ENCODE measurements at regions not wholly inside any gene's neighbourhood (a gene's known extent, or its start where the extent isn't known, plus 50 kb on each side); places are given as distances from the start of the nearest gene placed in this dataset.
"Not testable (repeated sequence)": the region's sequence is repeated elsewhere in the genome, so short reads cannot be mapped to it uniquely, and the experiment has no call there.

- Histone ChIP-seq H3K36me3 (no peaks in the 10 kb centered on the region), H3K9me3 (replicated peaks) (peaks cover 26% of the 10 kb centered on the region), H3K27me3 (ENCODE audit: low read depth) (no peaks in the 10 kb centered on the region), H3K4me3 (no peak overlapping the region), H3K4me1 (peaks cover 11% of the 10 kb centered on the region), H3K27ac (replicated peaks) (no peak overlapping the region)
- no peak for TF ChIP-seq CTCF (IDR thresholded peaks at IDR 0.05; ENCODE audit: borderline replicate concordance)
- DNase-seq = no peak
- intact Hi-C loops (cut with micrococcal nuclease) = no loop called here
Measured at GRCh38 chr6:167557675-167558074, 232.8 kb downstream of the TTLL2 start.

GRCh38 chr6:167558246-167559177, 233.6 kb downstream of the TTLL2 start:
- peaks cover 11% of the 10 kb centered on the region for H3K4me1 ChIP-seq
- H3K36me3 ChIP-seq = no peaks in the 10 kb centered on the region
- no peak overlapping the region for H3K27ac ChIP-seq (replicated peaks)
- H3K27me3 ChIP-seq (ENCODE audit: low read depth) = no peaks in the 10 kb centered on the region
- no peak overlapping the region for H3K4me3 ChIP-seq
- DNase-seq = no peak
- no peak for TF ChIP-seq CTCF (IDR thresholded peaks at IDR 0.05; ENCODE audit: borderline replicate concordance)
- intact Hi-C loops (cut with micrococcal nuclease) = no loop called here
- H3K9me3 ChIP-seq (replicated peaks) = peaks cover 26% of the 10 kb centered on the region

- Histone ChIP-seq H3K4me3 (no peak overlapping the region), H3K4me1 (peaks cover 11% of the 10 kb centered on the region), H3K27me3 (ENCODE audit: low read depth) (no peaks in the 10 kb centered on the region), H3K9me3 (replicated peaks) (peaks cover 24% of the 10 kb centered on the region), H3K27ac (replicated peaks) (no peak overlapping the region), H3K36me3 (no peaks in the 10 kb centered on the region)
- intact Hi-C loops (cut with micrococcal nuclease) = no loop called here
- DNase-seq = no peak
- TF ChIP-seq CTCF (IDR thresholded peaks at IDR 0.05; ENCODE audit: borderline replicate concordance) = no peak
Measured at GRCh38 chr6:167559675-167560479, 235.0 kb downstream of the TTLL2 start.

GRCh38 chr6:167560673-167561569, 236.0 kb downstream of the TTLL2 start:
- no peak for DNase-seq
- Histone ChIP-seq H3K27ac (replicated peaks) (no peak overlapping the region), H3K4me1 (peaks cover 20% of the 10 kb centered on the region), H3K36me3 (no peaks in the 10 kb centered on the region), H3K9me3 (replicated peaks) (peaks cover 13% of the 10 kb centered on the region), H3K27me3 (ENCODE audit: low read depth) (no peaks in the 10 kb centered on the region), H3K4me3 (no peak overlapping the region)
- intact Hi-C loops (cut with micrococcal nuclease) = no loop called here
- no peak for TF ChIP-seq CTCF (IDR thresholded peaks at IDR 0.05; ENCODE audit: borderline replicate concordance)

GRCh38 chr6:167562862-167563261, 238.0 kb downstream of the TTLL2 start:
- H3K4me3 ChIP-seq; H3K27ac ChIP-seq (replicated peaks); DNase-seq; intact Hi-C loops (cut with micrococcal nuclease); H3K36me3 ChIP-seq; H3K27me3 ChIP-seq (ENCODE audit: low read depth); H3K9me3 ChIP-seq (replicated peaks): not testable (repeated sequence)
- H3K4me1 ChIP-seq = peaks cover 34% of the 10 kb centered on the region

Measured in left ventricle myocardium inferior (tissue), 1 donor.